Pancreas (tissue), 10 donors: ENCODE measurements at regions not wholly inside any gene's neighbourhood (a gene's known extent, or its start where the extent isn't known, plus 50 kb on each side); places are given as distances from the start of the nearest gene placed in this dataset.

ENCODE experiments used
- ATAC-seq, 4 donors: fragments of 200-7000 bp; cut with Tn5 transposase; one replicate each; pipeline versions ENCODE4 v1.8.0 to v1.9.1; 2020; ENCODE audit warnings: mild to moderate bottlenecking in 4 of 4, moderate library complexity in 4 of 4
- DNase-seq, 6 donors: peaks; one replicate each; pipeline ENCODE4 v3.0.0-alpha.2; 2020
- FAIRE-seq: peaks from 2 replicates; lab custom pipeline; 2012; peaks lifted over from hg19 to GRCh38; lab: Jason Lieb, UNC
- H3K27ac ChIP-seq, 4 donors: fragments of 200-600 bp; sonication (generic); 1 replicate in 3 of 4; 2 replicates in 1 of 4; pipeline versions ENCODE4 v1.5.0 to v1.8.0; 2020
- H3K27me3 ChIP-seq, 4 donors: fragments of 200-600 bp; one replicate each; pipeline ENCODE4 v1.8.0; 2021
- H3K36me3 ChIP-seq, 3 donors: fragments of 200-600 bp; sonication (generic) in 1 of 3; one replicate each; pipeline versions ENCODE4 v1.5.0 to v1.8.0; 2020 to 2021
- H3K4me1 ChIP-seq, 3 donors: fragments of 200-600 bp; one replicate each; pipeline ENCODE4 v1.8.0; 2021
- H3K4me3 ChIP-seq, 4 donors: fragments of 200-600 bp; sonication (generic) in 2 of 4; one replicate each; pipeline versions ENCODE4 v1.5.0 to v1.8.0; 2020 to 2021
- H3K9me3 ChIP-seq, 4 donors: fragments of 200-600 bp; one replicate each; pipeline ENCODE4 v1.8.0; 2021
- WGBS, 2 donors: extraction: QIAGEN DNeasy Blood & Tissue Kit; methylation state at CpG; one replicate each; pipeline ENCODE4 v1.1.7; 2013; 5-methylcytosine and 5-hydroxymethylcytosine counted together
- intact Hi-C, 3 donors: fragments of 100-400 bp; cut with DNase I; formaldehyde crosslinking; loops; one replicate each; pipeline versions ENCODE4 v1.11.1 to v1.14.2; 2022
- TF ChIP-seq, protein P1 (sequence below), 4 donors: fragments of 200-600 bp; sonication (generic) in 3 of 4; IDR thresholded peaks; one replicate each; pipeline versions ENCODE4 v1.5.0 to v1.8.0; 2021; ENCODE audit warnings: antibody characterized with exemption in 4 of 4
- donor health status: healthy with polysubstance abuse.
- donor health status: DM: no; HTN: no; CAD: no; lungs with moderate emphysema.
- donor health status: DM: no; HTN: no; CAD: no.
- donor health status: control.
- donor health status: control.
- donor health status: Bipolar disorder and iron deficiency.
- donor health status: DM: yes; HTN: yes; CAD: no.
- donor health status: DM: no; HTN: no; CAD: no.
- donor health status: DM: no; HTN: no; CAD: no.
- donor health status: DM: yes; HTN: yes; CAD: no.

- H3K27me3 ChIP-seq = no peaks in the 10 kb centered on the region
- no peak overlapping the region for H3K4me3 ChIP-seq
- intact Hi-C loops = no loop called here
- TF ChIP-seq, protein P1, sequence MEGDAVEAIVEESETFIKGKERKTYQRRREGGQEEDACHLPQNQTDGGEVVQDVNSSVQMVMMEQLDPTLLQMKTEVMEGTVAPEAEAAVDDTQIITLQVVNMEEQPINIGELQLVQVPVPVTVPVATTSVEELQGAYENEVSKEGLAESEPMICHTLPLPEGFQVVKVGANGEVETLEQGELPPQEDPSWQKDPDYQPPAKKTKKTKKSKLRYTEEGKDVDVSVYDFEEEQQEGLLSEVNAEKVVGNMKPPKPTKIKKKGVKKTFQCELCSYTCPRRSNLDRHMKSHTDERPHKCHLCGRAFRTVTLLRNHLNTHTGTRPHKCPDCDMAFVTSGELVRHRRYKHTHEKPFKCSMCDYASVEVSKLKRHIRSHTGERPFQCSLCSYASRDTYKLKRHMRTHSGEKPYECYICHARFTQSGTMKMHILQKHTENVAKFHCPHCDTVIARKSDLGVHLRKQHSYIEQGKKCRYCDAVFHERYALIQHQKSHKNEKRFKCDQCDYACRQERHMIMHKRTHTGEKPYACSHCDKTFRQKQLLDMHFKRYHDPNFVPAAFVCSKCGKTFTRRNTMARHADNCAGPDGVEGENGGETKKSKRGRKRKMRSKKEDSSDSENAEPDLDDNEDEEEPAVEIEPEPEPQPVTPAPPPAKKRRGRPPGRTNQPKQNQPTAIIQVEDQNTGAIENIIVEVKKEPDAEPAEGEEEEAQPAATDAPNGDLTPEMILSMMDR (IDR thresholded peaks at IDR 0.05) = no peak
- no peak for DNase-seq
- ATAC-seq = no peak
- H3K9me3 ChIP-seq = no peaks in the 10 kb centered on the region
- no peaks in the 10 kb centered on the region for H3K36me3 ChIP-seq
- H3K27ac ChIP-seq = no peak overlapping the region
- no peak for FAIRE-seq
- H3K4me1 ChIP-seq = no peaks in the 10 kb centered on the region
Measured at GRCh38 chr1:177723533-177723932, 246.3 kb downstream of the SEC16B start.

- DNase-seq (no peak), FAIRE-seq (no peak), ATAC-seq (no peak)
- no peaks in the 10 kb centered on the region for H3K4me1 ChIP-seq
- intact Hi-C loops = no loop called here
- H3K4me3 ChIP-seq = no peak overlapping the region
- no peaks in the 10 kb centered on the region for H3K27me3 ChIP-seq
- TF ChIP-seq, protein P1 (IDR thresholded peaks at IDR 0.05) = no peak
- 78 to 85% methylated on average over 17 of the region's 17 CpGs for WGBS, 2 donors
- H3K36me3 ChIP-seq = no peaks in the 10 kb centered on the region
- H3K9me3 ChIP-seq = no peaks in the 10 kb centered on the region
- H3K27ac ChIP-seq = no peak overlapping the region
Measured at GRCh38 chr1:177710696-177711620, 258.9 kb downstream of the SEC16B start.

- no peak for FAIRE-seq
- no peak overlapping the region for H3K27ac ChIP-seq
- TF ChIP-seq, protein P1 (IDR thresholded peaks at IDR 0.05) = no peak
- no peak for DNase-seq
- no peaks in the 10 kb centered on the region for H3K9me3 ChIP-seq
- no peaks in the 10 kb centered on the region for H3K36me3 ChIP-seq
- H3K4me3 ChIP-seq = no peak overlapping the region
- 78 to 82% methylated on average over 5 of the region's 5 CpGs for WGBS, 2 donors
- H3K27me3 ChIP-seq = no peaks in the 10 kb centered on the region
- H3K4me1 ChIP-seq = no peaks in the 10 kb centered on the region
- no peak for ATAC-seq
- intact Hi-C loops = no loop called here
Measured at GRCh38 chr1:177708406-177708805, 261.5 kb downstream of the SEC16B start.

- no peaks in the 10 kb centered on the region for H3K4me1 ChIP-seq
- WGBS, 2 donors = 78 to 88% methylated on average over 4 of the region's 4 CpGs
- intact Hi-C loops = no loop called here
- TF ChIP-seq, protein P1 (IDR thresholded peaks at IDR 0.05) = no peak
- H3K9me3 ChIP-seq = no peaks in the 10 kb centered on the region
- H3K36me3 ChIP-seq = no peaks in the 10 kb centered on the region
- H3K4me3 ChIP-seq = no peak overlapping the region
- FAIRE-seq (no peak), DNase-seq (no peak), ATAC-seq (no peak)
- H3K27ac ChIP-seq = no peak overlapping the region
- no peaks in the 10 kb centered on the region for H3K27me3 ChIP-seq
Measured at GRCh38 chr1:177706977-177707376, 262.9 kb downstream of the SEC16B start.

DNA sequence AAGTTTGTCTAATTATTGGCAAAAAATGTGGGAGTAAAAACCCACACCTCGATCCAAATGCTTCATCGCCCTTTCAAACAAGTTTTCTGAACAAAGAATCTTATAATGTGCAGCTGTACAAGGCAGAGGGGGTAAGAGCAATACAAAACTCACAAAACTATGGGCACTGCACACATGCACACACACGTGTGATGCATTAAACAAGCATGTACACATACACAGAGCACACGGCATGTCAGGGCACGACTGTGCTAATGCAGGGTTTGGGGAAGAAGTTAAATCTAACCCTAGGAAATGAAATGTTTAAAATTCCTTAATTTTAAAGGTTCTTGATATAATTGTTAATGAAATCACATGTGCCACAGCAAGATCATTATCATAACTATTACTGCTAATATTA is 264.0 kb downstream of the SEC16B start:
- H3K4me1 ChIP-seq = no peaks in the 10 kb centered on the region
- H3K27me3 ChIP-seq = no peaks in the 10 kb centered on the region
- no peaks in the 10 kb centered on the region for H3K9me3 ChIP-seq
- TF ChIP-seq, protein P1 (IDR thresholded peaks at IDR 0.05) = no peak
- FAIRE-seq (no peak), DNase-seq (no peak), ATAC-seq (no peak)
- no peaks in the 10 kb centered on the region for H3K36me3 ChIP-seq
- WGBS, 2 donors = 50 to 65% methylated on average over 5 of the region's 5 CpGs
- no peak overlapping the region for H3K27ac ChIP-seq
- intact Hi-C loops = no loop called here
- no peak overlapping the region for H3K4me3 ChIP-seq
